Progenitor cell of endocrine pancreas (in vitro differentiated cells): ENCODE measurements at regions not wholly inside any gene's neighbourhood (a gene's known extent, or its start where the extent isn't known, plus 50 kb on each side); places are given as distances from the start of the nearest gene placed in this dataset.
A peak's percentile ranks its signal among the peaks of the same experiment; 100 is the strongest.

Experiments used
- DNase-seq: peaks from one replicate; pipeline ENCODE4 v3.0.0; 2021; ENCODE audit warnings: low spot score; ENCODE audit not compliant: unreplicated experiment
- H3K27ac Mint-ChIP-seq: 2 replicates; pipeline ENCODE4 v1.8.0; 2021; ENCODE audit warnings: mild to moderate bottlenecking, moderate library complexity, mixed read lengths
- H3K27me3 Mint-ChIP-seq: 2 replicates; pipeline ENCODE4 v1.8.0; 2021; ENCODE audit warnings: mixed read lengths
- H3K36me3 Mint-ChIP-seq: 2 replicates; pipeline ENCODE4 v1.8.0; 2022; ENCODE audit warnings: mixed read lengths; ENCODE audit not compliant: insufficient read depth
- H3K4me1 Mint-ChIP-seq: 2 replicates; pipeline ENCODE4 v1.8.0; 2021; ENCODE audit warnings: low read depth, mixed read lengths
- H3K4me3 Mint-ChIP-seq: 2 replicates; pipeline ENCODE4 v1.8.0; 2021; ENCODE audit warnings: low read depth, mild to moderate bottlenecking, moderate library complexity, mixed read lengths
- H3K9me3 Mint-ChIP-seq: 2 replicates; pipeline ENCODE4 v1.8.0; 2021; ENCODE audit warnings: low read depth, mixed read lengths
- TF ChIP-seq, protein P1 (sequence below): fragments of 200-600 bp; sonication (generic); IDR thresholded peaks from one replicate; pipeline ENCODE4 v1.5.0; 2021; ENCODE audit warnings: antibody characterized with exemption, mild to moderate bottlenecking; ENCODE audit not compliant: unreplicated experiment

DNA sequence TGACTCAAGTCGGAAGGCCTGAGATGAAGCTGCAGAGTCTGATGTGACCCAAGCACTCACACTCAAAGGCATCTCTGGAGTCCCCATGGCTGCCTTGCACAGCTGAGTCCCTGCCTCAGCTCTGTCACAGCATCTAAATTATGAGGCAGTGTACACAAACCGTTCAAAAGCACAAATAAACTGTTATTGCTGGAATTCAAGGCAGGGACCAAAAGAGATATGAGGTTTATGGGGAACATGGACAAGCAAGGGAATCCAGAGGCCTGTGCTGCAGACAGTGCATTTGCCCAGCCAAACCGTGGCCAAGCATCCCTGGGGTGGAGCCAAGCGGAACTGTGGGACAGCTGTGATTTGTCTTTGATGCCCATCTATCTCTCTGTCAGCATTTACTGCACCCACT, 91.3 kb downstream of the RPS29 start:
- Mint-ChIP-seq H3K9me3 (no peaks in the 10 kb centered on the region), H3K27ac (no peak overlapping the region), H3K4me1 (peaks cover 22% of the 10 kb centered on the region), H3K4me3 (no peak overlapping the region), H3K27me3 (no peaks in the 10 kb centered on the region), H3K36me3 (no peaks in the 10 kb centered on the region)
- DNase-seq, result no peak
- TF ChIP-seq, protein P1, sequence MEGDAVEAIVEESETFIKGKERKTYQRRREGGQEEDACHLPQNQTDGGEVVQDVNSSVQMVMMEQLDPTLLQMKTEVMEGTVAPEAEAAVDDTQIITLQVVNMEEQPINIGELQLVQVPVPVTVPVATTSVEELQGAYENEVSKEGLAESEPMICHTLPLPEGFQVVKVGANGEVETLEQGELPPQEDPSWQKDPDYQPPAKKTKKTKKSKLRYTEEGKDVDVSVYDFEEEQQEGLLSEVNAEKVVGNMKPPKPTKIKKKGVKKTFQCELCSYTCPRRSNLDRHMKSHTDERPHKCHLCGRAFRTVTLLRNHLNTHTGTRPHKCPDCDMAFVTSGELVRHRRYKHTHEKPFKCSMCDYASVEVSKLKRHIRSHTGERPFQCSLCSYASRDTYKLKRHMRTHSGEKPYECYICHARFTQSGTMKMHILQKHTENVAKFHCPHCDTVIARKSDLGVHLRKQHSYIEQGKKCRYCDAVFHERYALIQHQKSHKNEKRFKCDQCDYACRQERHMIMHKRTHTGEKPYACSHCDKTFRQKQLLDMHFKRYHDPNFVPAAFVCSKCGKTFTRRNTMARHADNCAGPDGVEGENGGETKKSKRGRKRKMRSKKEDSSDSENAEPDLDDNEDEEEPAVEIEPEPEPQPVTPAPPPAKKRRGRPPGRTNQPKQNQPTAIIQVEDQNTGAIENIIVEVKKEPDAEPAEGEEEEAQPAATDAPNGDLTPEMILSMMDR, result no peak

DNA sequence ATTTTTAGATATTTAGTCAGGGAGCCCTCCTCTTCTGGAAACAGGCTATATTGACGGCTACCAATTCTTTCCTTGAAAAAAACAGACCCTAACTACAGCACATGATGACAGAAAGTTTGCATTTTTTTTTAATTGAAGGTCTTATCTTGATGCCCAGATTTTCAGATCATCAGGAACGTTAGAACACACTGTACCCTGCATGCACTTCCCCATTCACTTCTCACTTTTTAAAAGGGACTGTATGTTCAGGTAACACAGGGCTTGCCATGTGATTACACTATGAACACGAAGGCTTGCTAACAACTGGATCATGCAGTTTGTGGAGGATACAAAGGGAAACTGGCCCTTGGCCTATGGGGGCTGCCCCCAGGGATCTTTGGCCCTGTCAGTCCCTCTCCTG, 92.6 kb downstream of the RPS29 start:
- TF ChIP-seq, protein P1, result no peak
- Mint-ChIP-seq H3K27ac (no peak overlapping the region), H3K9me3 (no peaks in the 10 kb centered on the region), H3K4me3 (no peak overlapping the region), H3K27me3 (no peaks in the 10 kb centered on the region), H3K36me3 (no peaks in the 10 kb centered on the region), H3K4me1 (peaks cover 22% of the 10 kb centered on the region)
- DNase-seq, result no peak

DNA sequence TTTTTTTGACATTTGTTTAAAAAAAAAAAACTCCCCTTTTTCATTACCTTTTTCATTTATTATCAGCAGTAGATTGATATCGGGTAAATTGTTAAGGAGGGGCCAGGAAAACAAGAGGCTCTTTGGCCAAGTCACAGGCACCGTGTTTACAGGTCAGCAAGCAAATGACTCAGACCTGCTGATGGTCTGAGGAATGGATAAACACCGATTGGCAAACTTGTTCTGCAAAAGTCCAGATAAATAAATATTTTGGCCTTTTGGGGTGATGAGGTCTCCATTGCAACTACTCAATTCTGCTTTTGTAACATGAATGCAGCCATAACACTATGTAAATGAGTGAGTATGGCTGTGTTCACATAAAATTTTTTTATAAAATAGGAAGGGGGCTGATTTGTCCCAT, 94.0 kb downstream of the RPS29 start:
- H3K4me3 Mint-ChIP-seq, result no peak overlapping the region
- no peak overlapping the region for H3K27ac Mint-ChIP-seq
- H3K9me3 Mint-ChIP-seq, result peaks cover 3% of the 10 kb centered on the region
- H3K36me3 Mint-ChIP-seq, result no peaks in the 10 kb centered on the region
- no peaks in the 10 kb centered on the region for H3K27me3 Mint-ChIP-seq
- no peak for DNase-seq
- TF ChIP-seq, protein P1, result no peak
- peaks cover 22% of the 10 kb centered on the region for H3K4me1 Mint-ChIP-seq

DNA sequence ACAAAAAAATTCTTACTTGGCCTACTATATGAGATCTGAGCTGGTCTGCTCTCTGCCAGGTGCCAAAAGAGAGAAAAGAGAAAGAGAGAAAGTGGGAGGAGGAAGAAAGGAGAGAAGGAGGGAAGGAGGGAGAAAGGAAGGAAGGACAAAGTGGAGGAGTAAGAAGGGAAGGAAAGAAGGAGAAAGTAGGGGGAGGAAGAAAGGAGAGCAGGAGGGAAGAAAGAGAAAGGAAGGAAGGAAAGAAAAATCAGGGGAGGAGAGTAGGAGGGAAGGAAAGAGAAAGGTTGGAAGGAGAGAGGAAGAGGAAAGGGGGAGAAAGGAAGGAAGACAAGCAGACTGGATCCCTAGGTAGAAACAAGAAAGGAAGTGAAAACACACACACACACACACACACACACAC, 96.8 kb downstream of the RPS29 start:
- TF ChIP-seq, protein P1, result no peak
- Mint-ChIP-seq H3K36me3 (no peaks in the 10 kb centered on the region), H3K27ac (peak overlapping the region; percentile 65), H3K4me1 (peaks cover 18% of the 10 kb centered on the region), H3K9me3 (peaks cover 3% of the 10 kb centered on the region), H3K4me3 (no peak overlapping the region), H3K27me3 (peaks cover 14% of the 10 kb centered on the region)
- no peak for DNase-seq

DNA sequence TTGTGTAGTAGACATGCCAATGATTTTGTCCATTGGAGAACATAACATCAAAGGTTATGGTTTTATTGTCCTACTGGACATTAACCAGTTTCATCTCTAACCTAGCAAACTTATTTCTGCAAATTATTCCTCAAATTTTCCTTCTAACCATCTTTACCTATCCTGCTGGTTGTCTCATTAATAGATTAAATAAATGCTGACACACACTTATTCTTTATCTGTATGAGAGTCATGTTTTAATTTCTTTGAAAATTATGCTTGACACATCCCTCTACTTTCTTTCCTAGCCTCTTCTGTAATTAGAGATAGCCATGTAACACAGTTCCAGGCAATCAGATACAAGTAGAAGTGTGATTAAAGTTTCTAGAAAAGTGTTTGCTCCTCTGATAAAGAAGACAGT, 98.9 kb downstream of the RPS29 start:
- peaks cover 3% of the 10 kb centered on the region for H3K9me3 Mint-ChIP-seq
- H3K4me1 Mint-ChIP-seq, result peaks cover 7% of the 10 kb centered on the region
- no peaks in the 10 kb centered on the region for H3K36me3 Mint-ChIP-seq
- TF ChIP-seq, protein P1, result no peak
- H3K27ac Mint-ChIP-seq, result no peak overlapping the region
- no peak for DNase-seq
- H3K27me3 Mint-ChIP-seq, result peaks cover 19% of the 10 kb centered on the region
- H3K4me3 Mint-ChIP-seq, result no peak overlapping the region
